HG03280 (cell line): ENCODE measurements at regions not wholly inside any gene's neighbourhood (a gene's known extent, or its start where the extent isn't known, plus 50 kb on each side); places are given as distances from the start of the nearest gene placed in this dataset.
"Not testable (repeated sequence)": the region's sequence is repeated elsewhere in the genome, so short reads cannot be mapped to it uniquely, and the experiment has no call there.

Source experiments
- ATAC-seq: cut with Tn5 transposase; IDR thresholded peaks from one replicate; pipeline ENCODE4 v1.9.1; 2021; ENCODE audit warnings: mild to moderate bottlenecking, moderate library complexity; ENCODE audit not compliant: unreplicated experiment

DNA sequence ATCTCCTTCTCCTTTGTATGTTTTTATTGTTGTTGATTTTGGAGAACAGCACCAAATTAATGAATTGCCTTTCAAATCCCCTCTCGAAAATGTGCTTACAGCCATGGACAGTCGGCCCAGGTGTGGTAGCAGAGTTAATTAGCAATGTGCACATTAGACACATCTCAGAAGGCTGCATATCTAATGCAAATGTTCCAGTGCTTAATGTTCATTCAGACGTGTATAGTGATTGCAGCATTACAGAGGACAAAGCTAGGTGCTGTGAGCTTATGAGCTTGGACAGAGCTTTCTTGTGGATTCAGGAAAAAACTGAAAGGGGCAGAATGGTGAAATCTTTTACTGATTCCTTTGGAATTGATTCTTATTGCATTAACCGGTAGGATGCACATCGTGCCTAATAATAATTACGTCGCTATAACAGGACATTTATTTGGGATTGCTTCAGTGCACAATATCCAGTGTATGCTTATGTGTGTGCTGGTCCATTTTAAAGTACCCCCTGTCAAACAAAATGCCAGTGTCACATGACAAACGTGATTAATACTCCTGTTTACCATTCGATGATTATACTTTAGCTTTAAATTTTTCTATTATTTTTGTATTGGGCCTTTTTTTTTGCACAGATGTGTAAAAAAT is 552.9 kb upstream of the EPHA5 start:
- no peak for ATAC-seq

- no peak for ATAC-seq
These were observed 549.1 kb upstream of the EPHA5 start for GRCh38 chr4:66219401-66219800.

DNA sequence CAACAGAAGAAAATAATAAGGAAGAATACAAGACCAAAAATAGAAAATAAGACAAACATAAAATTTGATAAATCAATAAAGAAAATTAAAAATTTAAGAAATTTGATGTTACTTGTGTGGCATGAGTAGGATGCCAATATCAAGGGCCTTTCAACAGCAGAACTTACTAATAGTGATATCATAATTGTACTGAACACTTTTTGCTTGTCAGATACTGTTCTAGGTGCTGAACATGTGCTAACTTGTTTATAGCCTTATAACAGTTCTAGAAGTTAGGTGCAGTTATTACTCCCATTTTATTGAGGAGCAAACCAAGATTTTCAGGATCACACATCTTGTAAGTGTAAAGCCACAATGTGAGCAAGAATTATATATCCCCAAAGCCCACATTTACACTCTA is 546.0 kb upstream of the EPHA5 start:
- no peak for ATAC-seq

GRCh38 chr4:66212489-66212888 is 542.2 kb upstream of the EPHA5 start:
- no peak for ATAC-seq

DNA sequence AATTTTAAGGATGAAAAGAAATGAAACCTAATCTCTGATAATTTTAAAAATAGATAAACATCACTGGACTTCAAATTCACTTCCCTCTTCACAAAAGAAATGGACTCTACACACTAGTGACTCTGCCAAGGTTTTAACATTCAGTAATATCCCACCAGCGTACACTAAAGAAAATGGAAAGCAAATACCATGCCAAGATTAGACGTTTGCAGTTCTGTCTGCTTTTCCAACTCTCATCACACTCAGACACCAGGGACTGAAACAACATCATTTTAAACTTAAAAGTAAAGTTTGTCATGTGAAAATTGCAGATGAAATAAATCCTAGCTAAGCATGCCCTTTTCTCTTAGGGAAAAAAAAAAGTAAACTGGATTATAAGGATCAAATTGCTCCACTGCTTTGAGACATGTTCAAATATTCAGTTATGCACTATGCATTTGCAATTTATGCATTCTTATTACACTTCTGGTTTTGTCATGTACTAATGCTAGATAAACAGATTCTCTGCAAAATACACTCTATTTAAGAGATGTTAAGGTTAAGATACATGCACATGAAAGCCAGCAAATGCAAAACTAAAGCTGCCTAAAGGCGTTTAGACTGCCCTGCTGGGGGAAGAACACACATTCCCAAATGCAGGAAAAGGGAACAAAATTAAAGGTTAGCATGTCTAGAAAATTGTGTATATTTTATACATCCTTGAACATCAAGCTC is 534.4 kb upstream of the EPHA5 start:
- ATAC-seq: no peak

DNA sequence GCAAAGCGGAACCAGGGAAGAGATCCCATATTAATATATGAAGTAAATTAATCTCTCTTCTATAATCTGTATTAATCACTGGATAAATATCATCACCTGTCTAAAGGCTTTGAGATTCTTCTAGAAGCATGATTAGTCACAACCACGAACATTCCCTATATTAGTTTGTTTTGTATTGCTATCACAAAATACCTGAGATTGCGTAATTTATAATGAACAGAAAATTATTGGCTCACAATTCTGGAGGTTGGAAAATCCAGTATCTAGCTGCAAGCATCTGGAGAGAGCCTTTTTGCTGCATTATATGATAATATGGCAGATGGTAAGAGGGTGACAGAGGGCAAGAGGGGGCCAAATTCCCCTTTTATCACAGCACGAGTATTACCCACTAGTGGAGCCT is 532.6 kb upstream of the EPHA5 start:
- ATAC-seq: no peak

DNA sequence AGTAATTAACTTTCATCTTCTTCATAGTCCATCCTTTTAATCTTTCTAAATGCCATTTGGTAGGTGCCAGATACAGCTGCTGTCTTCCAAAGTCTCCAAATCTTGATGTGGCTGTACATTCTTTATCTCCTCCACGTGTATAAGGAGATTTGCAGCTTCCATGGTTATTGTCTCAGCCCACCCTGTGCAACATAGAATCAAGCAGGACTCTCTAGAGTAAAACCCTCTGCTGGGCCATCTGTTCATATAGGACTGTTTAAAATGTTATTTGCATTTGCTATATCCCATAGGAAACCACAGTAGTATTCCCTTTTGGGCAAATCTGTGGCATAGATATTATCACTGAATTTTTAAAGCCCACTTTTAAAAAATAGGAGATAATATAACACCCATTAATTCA is 527.2 kb upstream of the EPHA5 start:
- ATAC-seq: no peak

DNA sequence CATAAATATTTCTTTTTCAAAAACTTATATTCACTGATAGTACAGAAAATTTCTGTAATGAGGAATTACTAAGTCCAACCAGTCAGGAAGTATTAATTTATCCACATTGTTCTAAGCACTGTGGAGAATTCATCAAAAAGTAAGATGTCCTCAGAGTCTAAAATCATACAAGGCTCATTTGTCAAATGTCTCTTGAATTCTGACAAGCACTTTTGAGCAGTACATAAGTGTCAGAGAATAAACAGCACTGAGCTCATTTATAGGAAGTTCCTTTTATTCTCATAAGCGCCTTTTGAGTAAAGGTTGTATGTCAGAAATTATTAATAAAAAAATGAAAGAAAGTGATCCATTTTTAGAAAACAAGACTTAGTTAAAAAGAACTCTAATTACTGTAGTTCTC is 523.2 kb upstream of the EPHA5 start:
- ATAC-seq: no peak

DNA sequence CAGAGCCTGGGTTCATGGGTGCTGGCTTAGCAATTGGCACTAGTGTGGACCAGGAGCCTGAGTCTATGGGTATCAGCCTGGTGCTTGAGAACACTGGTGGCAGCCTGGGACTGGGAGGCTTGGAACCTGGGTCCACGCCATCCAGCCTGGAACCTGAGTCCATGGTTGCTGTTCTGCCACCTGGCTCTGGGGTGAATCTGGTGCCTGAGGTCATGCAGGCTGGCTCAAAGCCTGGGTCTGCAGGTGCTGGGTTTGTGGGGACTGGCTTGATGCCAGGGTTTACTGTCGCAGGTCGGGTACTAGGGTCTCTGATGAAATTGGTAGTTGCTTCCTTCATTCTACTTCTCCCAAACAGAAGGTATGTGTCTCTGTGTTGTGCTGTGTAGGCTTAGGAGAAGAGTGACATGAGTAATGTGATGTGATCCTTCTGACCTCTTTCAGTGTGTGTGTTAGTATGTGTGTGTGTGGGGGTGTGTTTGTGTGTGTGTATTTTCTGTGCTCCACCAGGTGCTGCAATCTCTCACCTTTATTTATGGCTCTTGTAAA is 517.0 kb upstream of the EPHA5 start:
- ATAC-seq: no peak

GRCh38 chr4:66186095-66186494 is 515.8 kb upstream of the EPHA5 start:
- no peak for ATAC-seq

- no peak for ATAC-seq
These were observed 512.3 kb upstream of the EPHA5 start for GRCh38 chr4:66182636-66183035.

DNA sequence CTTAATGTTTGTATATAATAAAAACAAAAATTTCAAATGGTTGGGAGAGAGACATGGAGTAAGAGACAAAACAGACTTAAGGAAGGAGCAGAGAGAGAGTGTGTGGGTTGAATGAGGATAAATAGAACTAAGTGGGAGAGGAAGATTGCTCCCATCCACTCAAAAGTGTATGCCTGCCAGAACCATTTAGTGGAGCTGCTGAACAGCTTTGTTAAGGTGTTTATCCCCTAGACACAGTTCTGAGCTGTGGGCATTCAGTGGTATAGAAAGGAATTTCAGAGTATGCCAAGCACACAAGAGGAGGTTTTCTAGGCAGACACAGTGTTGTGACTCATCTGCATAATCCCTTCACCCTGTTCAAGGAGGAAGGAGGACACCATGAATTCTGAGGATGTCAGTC is 508.6 kb upstream of the EPHA5 start:
- ATAC-seq: no peak

GRCh38 chr4:66169341-66169740 is 499.1 kb upstream of the EPHA5 start:
- ATAC-seq: no peak

DNA sequence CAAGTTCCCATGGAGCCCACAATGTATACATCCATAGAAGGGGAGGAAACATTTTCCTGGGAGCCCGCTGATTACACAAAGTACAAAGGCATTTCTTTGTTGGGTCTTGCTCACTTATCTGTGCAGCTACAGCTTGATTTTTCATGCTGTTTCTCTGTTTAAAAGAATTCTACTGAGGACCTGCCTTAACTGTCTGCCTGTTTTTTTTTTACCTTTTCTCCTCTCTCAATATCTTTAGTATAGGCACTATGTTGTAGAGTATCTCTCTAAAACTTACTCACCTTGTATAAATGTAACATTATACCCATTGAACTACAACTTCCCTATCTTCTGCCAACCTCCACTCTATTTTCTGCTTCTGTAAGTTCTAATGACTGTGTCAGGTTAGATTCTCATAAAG is 494.6 kb upstream of the EPHA5 start:
- ATAC-seq: no peak

GRCh38 chr4:66160606-66161005 is 490.3 kb upstream of the EPHA5 start:
- ATAC-seq: no peak

DNA sequence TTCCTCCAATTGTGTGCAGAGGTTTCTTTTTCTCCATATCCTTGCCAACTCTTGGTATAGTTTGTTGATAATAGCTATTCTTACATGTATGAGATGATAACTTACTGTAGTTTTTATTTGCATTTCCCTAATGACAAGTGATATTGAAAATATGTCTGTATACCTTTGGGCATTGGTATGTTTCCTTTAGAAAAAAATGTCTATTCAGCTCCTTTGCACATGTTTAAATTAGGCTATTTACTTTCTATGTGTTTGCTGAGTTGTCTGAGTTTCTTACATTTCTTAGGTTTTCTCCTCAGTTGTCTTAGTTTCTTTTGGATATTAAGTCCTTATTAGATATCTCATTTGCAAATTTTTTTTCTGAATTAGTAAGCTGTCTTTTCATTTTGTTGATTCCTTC is 487.3 kb upstream of the EPHA5 start:
- no peak for ATAC-seq

- no peak for ATAC-seq
These were observed 459.8 kb upstream of the EPHA5 start for GRCh38 chr4:66130042-66130441.

GRCh38 chr4:66123831-66124413 is 453.6 kb upstream of the EPHA5 start:
- ATAC-seq: no peak

GRCh38 chr4:66123190-66123589 is 452.9 kb upstream of the EPHA5 start:
- no peak for ATAC-seq

GRCh38 chr4:66115231-66115630 is 444.9 kb upstream of the EPHA5 start:
- ATAC-seq: not testable (repeated sequence)

DNA sequence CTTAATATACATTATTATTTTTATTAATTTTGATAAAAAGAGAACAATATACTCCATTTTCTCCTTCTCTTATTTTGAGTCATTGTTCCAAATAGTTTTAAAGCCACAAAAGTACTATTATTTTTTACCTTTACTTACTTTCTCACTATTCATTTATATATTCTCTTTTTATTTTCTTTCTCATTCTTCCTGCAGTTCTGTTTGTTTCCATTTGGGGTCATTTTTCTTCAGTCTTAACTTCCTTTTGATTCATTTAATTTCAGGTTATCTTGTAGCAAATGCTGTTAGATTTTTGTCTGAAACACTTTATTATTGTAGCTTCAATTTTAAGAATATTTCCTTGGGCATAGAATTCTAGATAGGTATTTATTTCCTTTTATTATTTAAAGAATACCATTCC is 438.6 kb upstream of the EPHA5 start:
- no peak for ATAC-seq

DNA sequence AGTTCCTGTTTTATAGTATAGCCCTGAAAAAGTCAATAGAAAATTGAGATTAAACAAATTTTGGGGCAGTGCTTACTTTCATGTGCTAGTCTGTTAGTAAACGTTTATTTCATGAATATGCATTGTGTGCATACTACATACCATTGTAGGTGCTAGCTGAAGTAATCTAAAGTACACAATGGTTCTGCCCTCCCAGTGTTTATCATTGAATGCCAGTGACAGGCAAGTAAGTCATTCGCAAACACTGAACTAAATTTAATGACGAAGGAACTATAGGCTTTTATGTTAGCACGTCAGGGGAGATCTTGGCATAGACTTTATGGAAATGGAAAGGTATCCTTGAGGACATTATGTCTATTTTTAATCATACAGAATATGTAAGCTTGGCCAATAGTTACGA is 426.9 kb upstream of the EPHA5 start:
- ATAC-seq: no peak
